Right lobe of liver (tissue), 4 donors: ENCODE measurements at regions not wholly inside any gene's neighbourhood (a gene's known extent, or its start where the extent isn't known, plus 50 kb on each side); places are given as distances from the start of the nearest gene placed in this dataset.

ENCODE experiments used
- CTCF ChIP-seq, 4 donors: fragments of 200-600 bp in 3 of 4; fragments of 450-650 bp in 1 of 4; IDR thresholded peaks; one replicate each; pipeline versions ENCODE4 v1.5.1 to v1.8.0; 2016 to 2022; ENCODE audit warnings: antibody characterized with exemption in 4 of 4, mild to moderate bottlenecking in 2 of 4
- POLR2A ChIP-seq: fragments of 450-650 bp; IDR thresholded peaks from one replicate; pipeline ENCODE4 v1.6.1; 2017; ENCODE audit warnings: antibody characterized with exemption, mild to moderate bottlenecking
- donor health status: DM: no; HTN: no; CAD: no.
- donor health status: DM: no; HTN: no; CAD: no.
- donor health status: DM: no; HTN: yes; CAD: no.

GRCh38 chr5:96247708-96248107 lies 185.3 kb downstream of the PCSK1 start:
- TF ChIP-seq CTCF (IDR thresholded peaks at IDR 0.05) (no peak), POLR2A (no peak)
